ENCODE measurements at regions not wholly inside any gene's neighbourhood (a gene's known extent, or its start where the extent isn't known, plus 50 kb on each side); places are given as distances from the start of the nearest gene placed in this dataset.

DNA sequence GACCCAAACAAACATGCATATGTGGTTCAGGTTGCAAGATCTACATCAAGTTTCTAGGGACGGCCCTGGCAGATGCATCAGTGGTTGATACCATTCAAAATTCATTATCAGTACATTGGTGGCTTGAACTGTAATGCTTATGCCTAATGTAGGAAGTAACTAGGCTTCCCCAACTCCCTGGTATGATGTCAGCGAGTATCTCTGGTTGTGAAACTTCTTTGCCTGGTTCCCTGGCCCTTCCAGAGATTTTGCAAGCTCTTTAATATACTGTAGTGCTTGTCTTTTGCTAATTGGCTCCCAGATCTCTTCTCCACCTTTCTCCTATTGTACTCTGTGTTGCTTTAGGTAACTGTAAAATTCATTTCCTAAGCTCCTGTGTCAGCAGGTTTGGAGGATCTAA, 114.8 kb upstream of the RARB start:
- DNase-seq (ENCODE audit: low read depth) = no peak
- no peak overlapping the region for H3K4me3 ChIP-seq (ENCODE audit: low read length)
- TF ChIP-seq, protein P1, sequence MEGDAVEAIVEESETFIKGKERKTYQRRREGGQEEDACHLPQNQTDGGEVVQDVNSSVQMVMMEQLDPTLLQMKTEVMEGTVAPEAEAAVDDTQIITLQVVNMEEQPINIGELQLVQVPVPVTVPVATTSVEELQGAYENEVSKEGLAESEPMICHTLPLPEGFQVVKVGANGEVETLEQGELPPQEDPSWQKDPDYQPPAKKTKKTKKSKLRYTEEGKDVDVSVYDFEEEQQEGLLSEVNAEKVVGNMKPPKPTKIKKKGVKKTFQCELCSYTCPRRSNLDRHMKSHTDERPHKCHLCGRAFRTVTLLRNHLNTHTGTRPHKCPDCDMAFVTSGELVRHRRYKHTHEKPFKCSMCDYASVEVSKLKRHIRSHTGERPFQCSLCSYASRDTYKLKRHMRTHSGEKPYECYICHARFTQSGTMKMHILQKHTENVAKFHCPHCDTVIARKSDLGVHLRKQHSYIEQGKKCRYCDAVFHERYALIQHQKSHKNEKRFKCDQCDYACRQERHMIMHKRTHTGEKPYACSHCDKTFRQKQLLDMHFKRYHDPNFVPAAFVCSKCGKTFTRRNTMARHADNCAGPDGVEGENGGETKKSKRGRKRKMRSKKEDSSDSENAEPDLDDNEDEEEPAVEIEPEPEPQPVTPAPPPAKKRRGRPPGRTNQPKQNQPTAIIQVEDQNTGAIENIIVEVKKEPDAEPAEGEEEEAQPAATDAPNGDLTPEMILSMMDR (conservative IDR thresholded peaks at IDR 0.05; ENCODE audit: low read length) = no peak

DNA sequence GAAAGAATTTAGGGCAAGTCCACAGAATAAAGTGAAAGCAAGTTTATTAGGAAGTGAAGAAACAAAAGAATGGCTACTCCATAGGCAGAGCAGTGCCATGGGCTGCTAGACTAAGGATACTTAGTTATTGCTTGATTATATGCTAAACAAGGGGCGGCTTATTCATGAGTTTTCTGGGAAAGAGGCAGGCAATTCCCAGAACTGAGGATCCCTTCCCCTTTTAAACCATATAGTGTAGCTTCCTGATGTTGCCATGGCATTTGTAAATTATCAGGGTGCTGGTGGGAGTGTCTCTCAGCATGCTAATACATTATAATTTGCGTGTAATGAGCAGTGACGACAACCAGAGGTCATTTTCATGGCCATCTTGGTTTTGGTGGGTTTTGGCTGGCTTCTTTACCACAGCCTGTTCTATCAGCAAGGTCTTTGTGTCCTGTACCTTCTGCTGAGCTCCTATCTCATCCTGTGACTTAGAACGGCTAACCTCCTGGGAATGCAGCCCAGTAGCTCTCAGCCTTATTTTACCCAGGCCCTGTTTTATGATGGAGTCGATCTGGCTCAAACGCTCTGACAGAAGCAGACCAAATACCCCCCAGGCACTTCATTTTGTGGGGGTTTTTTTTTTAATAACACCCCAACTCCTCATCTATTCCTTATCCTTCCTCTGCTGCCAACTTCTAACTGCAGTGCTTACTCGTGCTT, 103.0 kb upstream of the RARB start:
- H3K4me3 ChIP-seq (ENCODE audit: low read length) = no peak overlapping the region
- TF ChIP-seq, protein P1 (conservative IDR thresholded peaks at IDR 0.05; ENCODE audit: low read length) = no peak
- DNase-seq (ENCODE audit: low read depth) = no peak

DNA sequence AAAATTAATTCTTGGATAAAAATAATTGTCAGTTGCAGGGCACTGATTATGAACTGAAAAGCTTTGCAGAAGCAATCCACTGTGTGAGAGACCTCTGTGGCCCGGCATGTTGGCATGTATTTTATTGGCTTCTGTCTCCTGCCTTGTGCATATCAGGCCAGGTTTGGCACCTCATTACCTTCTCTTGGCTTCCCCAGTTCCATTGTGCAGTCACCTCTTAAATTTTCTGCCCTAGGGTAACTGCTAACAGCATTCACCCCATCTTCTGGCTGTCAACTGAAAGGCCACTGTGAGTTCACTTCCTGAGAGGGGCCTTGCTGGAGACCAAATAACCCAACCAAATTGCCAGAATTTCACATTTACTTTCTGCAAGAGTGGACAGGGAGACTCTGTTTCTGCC, 92.7 kb upstream of the RARB start:
- DNase-seq (ENCODE audit: low read depth) = no peak
- TF ChIP-seq, protein P1 (conservative IDR thresholded peaks at IDR 0.05; ENCODE audit: low read length) = no peak
- H3K4me3 ChIP-seq (ENCODE audit: low read length) = no peak overlapping the region

DNA sequence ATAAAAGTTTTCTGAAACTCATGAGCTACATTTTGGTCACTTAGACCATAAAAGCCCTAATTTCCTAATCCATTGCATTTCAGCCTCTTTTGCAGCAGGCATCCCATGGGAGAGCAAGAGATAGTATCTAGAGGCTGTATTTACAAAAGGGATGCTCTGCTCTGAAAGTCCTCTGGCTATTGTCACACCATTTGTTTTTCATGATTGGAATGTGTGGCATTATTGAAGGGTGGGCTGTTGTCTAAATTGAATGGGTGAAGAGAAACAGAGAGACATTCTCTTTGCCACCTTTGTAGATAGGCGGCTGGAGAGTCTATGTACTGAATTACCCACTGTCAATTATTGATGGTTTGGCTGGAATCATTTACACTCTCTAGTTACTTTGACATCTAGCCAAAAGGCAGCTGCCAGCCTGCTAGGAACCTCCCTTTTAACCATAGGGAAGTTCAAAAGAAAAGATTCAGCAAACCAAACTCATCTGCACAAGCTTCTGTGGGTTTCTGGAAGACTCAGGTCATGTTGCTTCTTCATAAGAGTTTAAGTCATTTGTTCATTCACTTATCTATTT, 89.8 kb upstream of the RARB start:
- H3K4me3 ChIP-seq (ENCODE audit: low read length) = no peak overlapping the region
- no peak for DNase-seq (ENCODE audit: low read depth)
- TF ChIP-seq, protein P1 (conservative IDR thresholded peaks at IDR 0.05; ENCODE audit: low read length) = no peak

DNA sequence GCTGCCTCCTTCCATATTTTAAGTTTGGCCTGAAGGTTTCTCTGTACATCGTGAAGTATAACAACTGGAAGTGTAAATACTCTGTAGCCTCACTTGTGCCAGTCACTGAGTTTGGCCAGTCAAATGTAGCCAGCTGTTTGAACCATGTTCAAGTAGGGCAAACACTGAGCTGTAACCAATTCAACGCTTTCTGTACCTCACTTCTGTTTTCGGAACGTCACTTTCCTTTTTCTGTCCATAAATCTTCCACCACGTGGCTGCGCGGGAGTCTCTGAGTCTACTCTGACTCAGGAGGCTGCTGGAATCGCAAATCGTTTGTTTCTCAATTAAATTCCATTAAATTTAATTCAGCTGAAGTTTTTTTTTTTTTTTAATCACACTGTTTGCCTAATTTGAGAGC, 88.8 kb upstream of the RARB start:
- no peak overlapping the region for H3K4me3 ChIP-seq (ENCODE audit: low read length)
- TF ChIP-seq, protein P1 (conservative IDR thresholded peaks at IDR 0.05; ENCODE audit: low read length) = no peak
- no peak for DNase-seq (ENCODE audit: low read depth)

DNA sequence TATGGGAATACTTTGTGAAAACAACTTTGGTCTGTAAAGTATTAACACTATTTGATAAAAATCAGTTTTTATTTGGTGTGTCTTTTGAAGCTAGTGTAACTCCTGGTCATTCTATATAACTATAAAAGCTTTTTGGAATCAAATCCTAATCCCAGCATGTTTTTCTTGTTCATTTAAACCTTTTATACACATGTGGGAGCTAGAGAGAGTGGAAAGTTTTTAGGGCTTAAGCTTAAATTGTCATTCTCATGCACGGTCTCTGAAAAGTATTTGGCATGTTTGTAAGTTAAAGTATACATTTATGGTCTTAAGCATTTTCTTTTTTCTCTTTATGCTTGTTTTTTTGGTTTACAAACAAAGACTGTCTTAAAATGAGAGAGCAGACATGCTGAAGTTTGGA, 83.4 kb upstream of the RARB start:
- no peak for DNase-seq (ENCODE audit: low read depth)
- TF ChIP-seq, protein P1 (conservative IDR thresholded peaks at IDR 0.05; ENCODE audit: low read length) = no peak
- H3K4me3 ChIP-seq (ENCODE audit: low read length) = no peak overlapping the region

DNA sequence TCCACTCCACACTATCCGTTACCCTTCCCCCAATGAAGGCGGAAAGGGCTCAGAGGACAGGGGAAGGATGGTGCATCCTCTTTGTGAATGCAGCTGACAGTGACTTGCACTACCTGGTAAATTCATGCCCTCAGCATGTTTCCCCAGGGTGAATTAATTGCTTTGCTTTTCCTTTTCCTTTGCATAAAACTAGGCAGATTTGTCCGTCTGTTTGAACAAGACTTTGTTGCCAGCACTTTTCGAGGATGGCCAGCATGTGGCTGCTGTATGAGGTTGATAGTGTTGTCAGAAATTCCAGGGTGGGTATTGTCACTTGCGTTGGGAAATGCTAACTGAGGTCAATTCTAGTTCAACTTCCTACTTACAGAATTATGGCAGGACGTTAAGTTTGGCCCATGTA, 79.0 kb upstream of the RARB start:
- no peak for DNase-seq (ENCODE audit: low read depth)
- TF ChIP-seq, protein P1 (conservative IDR thresholded peaks at IDR 0.05; ENCODE audit: low read length) = no peak
- H3K4me3 ChIP-seq (ENCODE audit: low read length) = no peak overlapping the region

All from AG10803 (cell line).